ENCODE measurements at regions not wholly inside any gene's neighbourhood (a gene's known extent, or its start where the extent isn't known, plus 50 kb on each side); places are given as distances from the start of the nearest gene placed in this dataset.
A peak's percentile ranks its signal among the peaks of the same experiment; 100 is the strongest.

- Histone ChIP-seq H3K4me3 (no peak overlapping the region), H3K9me3 (no peaks in the 10 kb centered on the region), H3K36me3 (no peaks in the 10 kb centered on the region), H3K4me1 (replicated peaks) (no peaks in the 10 kb centered on the region), H3K27ac (no peak overlapping the region), H3K27me3 (replicated peaks; ENCODE audit: insufficient read depth) (peaks cover 11% of the 10 kb centered on the region)
- WGBS, result 42% methylated on average over 1 of the region's 1 CpG
- DNase-seq (ENCODE audit: low spot score), result no peak
- intact Hi-C loops (cut with DNase I), result no loop called here
- TF ChIP-seq POLR2A (IDR thresholded peaks at IDR 0.05) (no peak), POLR2AphosphoS5 (IDR thresholded peaks at IDR 0.05) (no peak), CTCF (IDR thresholded peaks at IDR 0.05) (no peak)
These were observed 362.0 kb upstream of the IL12A start for GRCh38 chr3:159626598-159626997.

- Histone ChIP-seq H3K36me3 (no peaks in the 10 kb centered on the region), H3K27ac (no peak overlapping the region), H3K9me3 (no peaks in the 10 kb centered on the region), H3K4me3 (no peak overlapping the region), H3K4me1 (replicated peaks) (no peaks in the 10 kb centered on the region), H3K27me3 (replicated peaks; ENCODE audit: insufficient read depth) (peaks cover 11% of the 10 kb centered on the region)
- TF ChIP-seq POLR2AphosphoS5 (IDR thresholded peaks at IDR 0.05) (no peak), POLR2A (IDR thresholded peaks at IDR 0.05) (no peak), CTCF (IDR thresholded peaks at IDR 0.05) (no peak)
- intact Hi-C loops (cut with DNase I), result no loop called here
- 61% methylated on average over 2 of the region's 2 CpGs for WGBS
- no peak for DNase-seq (ENCODE audit: low spot score)
These were observed 361.4 kb upstream of the IL12A start for GRCh38 chr3:159627229-159627628.

- TF ChIP-seq POLR2A (IDR thresholded peaks at IDR 0.05) (no peak), CTCF (IDR thresholded peaks at IDR 0.05) (no peak), POLR2AphosphoS5 (IDR thresholded peaks at IDR 0.05) (peak; percentile 97)
- Histone ChIP-seq H3K4me1 (replicated peaks) (no peaks in the 10 kb centered on the region), H3K27ac (no peak overlapping the region), H3K9me3 (no peaks in the 10 kb centered on the region), H3K4me3 (no peak overlapping the region), H3K27me3 (replicated peaks; ENCODE audit: insufficient read depth) (peaks cover 11% of the 10 kb centered on the region), H3K36me3 (no peaks in the 10 kb centered on the region)
- peak; percentile 82 for DNase-seq (ENCODE audit: low spot score)
- intact Hi-C loops (cut with DNase I), result no loop called here
- 13% methylated on average over 4 of the region's 4 CpGs for WGBS
These were observed 361.0 kb upstream of the IL12A start for GRCh38 chr3:159627634-159628033.

- 89% methylated on average over 1 of the region's 1 CpG for WGBS
- H3K4me1 ChIP-seq (replicated peaks), result no peaks in the 10 kb centered on the region
- peaks cover 4% of the 10 kb centered on the region for H3K27me3 ChIP-seq (replicated peaks; ENCODE audit: insufficient read depth)
- no peak for DNase-seq (ENCODE audit: low spot score)
- H3K9me3 ChIP-seq, result no peaks in the 10 kb centered on the region
- no peak overlapping the region for H3K4me3 ChIP-seq
- intact Hi-C loops (cut with DNase I), result no loop called here
- TF ChIP-seq CTCF (IDR thresholded peaks at IDR 0.05) (no peak), POLR2A (IDR thresholded peaks at IDR 0.05) (no peak), POLR2AphosphoS5 (IDR thresholded peaks at IDR 0.05) (no peak)
- H3K36me3 ChIP-seq, result no peaks in the 10 kb centered on the region
- H3K27ac ChIP-seq, result no peak overlapping the region
These were observed 359.1 kb upstream of the IL12A start for GRCh38 chr3:159629329-159630084.

GRCh38 chr3:159631226-159631625, 357.4 kb upstream of the IL12A start:
- H3K27me3 ChIP-seq (replicated peaks; ENCODE audit: insufficient read depth), result no peaks in the 10 kb centered on the region
- WGBS, result 100% methylated on average over 1 of the region's 1 CpG
- H3K4me3 ChIP-seq, result no peak overlapping the region
- TF ChIP-seq POLR2A (IDR thresholded peaks at IDR 0.05) (no peak), CTCF (IDR thresholded peaks at IDR 0.05) (no peak), POLR2AphosphoS5 (IDR thresholded peaks at IDR 0.05) (no peak)
- H3K4me1 ChIP-seq (replicated peaks), result no peaks in the 10 kb centered on the region
- no peak overlapping the region for H3K27ac ChIP-seq
- no peaks in the 10 kb centered on the region for H3K9me3 ChIP-seq
- H3K36me3 ChIP-seq, result no peaks in the 10 kb centered on the region
- intact Hi-C loops (cut with DNase I), result no loop called here
- no peak for DNase-seq (ENCODE audit: low spot score)
